ENCODE measurements at regions not wholly inside any gene's neighbourhood (a gene's known extent, or its start where the extent isn't known, plus 50 kb on each side); places are given as distances from the start of the nearest gene placed in this dataset.

GRCh38 chr1:59122527-59122926 lies 174.4 kb upstream of the FGGY start:
- in situ Hi-C loops (cut with HindIII; ENCODE audit: low pct_unique_long_range_greater_than_20kb, low sequenced_read_pairs): no loop called here
- DNase-seq (ENCODE audit: low read depth, low spot score): no peak

GRCh38 chr1:59123081-59123681 lies 173.7 kb upstream of the FGGY start:
- in situ Hi-C loops (cut with HindIII; ENCODE audit: low pct_unique_long_range_greater_than_20kb, low sequenced_read_pairs): no loop called here
- no peak for DNase-seq (ENCODE audit: low read depth, low spot score)

GRCh38 chr1:59124166-59124565 lies 172.7 kb upstream of the FGGY start:
- no peak for DNase-seq (ENCODE audit: low read depth, low spot score)
- in situ Hi-C loops (cut with HindIII; ENCODE audit: low pct_unique_long_range_greater_than_20kb, low sequenced_read_pairs): no loop called here

GRCh38 chr1:59125154-59125553 lies 171.7 kb upstream of the FGGY start:
- in situ Hi-C loops (cut with HindIII; ENCODE audit: low pct_unique_long_range_greater_than_20kb, low sequenced_read_pairs): no loop called here
- DNase-seq (ENCODE audit: low read depth, low spot score): no peak

DNA sequence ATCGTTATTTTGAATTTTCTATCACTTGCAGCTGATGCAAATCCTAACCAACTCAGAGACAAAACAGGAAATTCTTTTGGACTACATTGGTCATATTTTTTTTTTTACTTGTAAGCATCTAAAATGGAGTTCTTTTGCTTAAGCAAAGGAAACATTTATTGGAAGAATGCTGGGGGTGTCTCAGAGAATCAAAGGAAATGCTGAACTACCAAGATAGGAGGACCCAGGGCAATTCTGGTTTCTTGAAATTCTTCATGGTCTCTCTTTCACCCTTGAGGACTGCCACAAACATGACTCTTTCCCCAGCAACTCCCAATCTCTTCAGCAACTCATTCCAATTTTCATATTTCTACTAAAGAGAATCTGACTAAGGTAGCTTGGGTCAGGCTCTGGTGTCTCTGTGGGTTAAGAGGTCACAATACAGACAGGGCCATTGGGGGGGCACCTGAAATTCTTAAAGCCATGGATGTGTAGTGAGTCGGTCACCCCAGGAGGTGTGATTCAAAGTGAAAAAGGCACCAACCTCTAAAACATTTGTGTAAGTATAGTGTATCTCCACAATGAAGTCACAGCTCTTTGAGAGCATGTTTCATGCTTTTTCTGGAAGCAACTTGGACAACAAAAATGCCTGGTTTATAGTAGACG lies 171.1 kb upstream of the FGGY start:
- in situ Hi-C loops (cut with HindIII; ENCODE audit: low pct_unique_long_range_greater_than_20kb, low sequenced_read_pairs): no loop called here
- DNase-seq (ENCODE audit: low read depth, low spot score): no peak

DNA sequence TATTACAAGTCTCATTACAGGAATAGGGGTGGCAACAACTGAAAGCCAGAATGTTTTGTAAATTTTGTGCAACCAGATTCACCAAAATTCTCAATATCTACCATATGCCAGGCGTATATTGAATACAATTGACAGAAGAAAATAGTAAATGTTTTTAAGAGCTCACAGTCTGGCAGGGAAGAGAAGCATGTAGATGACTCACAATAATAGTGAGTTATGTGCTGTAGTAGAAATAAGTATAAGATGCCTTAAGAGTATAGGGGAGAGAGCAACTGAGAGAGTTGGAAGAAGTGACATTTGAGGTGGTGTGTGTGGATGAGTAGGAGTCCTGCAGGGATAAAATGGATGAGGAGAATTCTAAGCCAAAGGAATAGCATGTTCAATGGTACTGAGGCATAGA lies 170.5 kb upstream of the FGGY start:
- in situ Hi-C loops (cut with HindIII; ENCODE audit: low pct_unique_long_range_greater_than_20kb, low sequenced_read_pairs): no loop called here

DNA sequence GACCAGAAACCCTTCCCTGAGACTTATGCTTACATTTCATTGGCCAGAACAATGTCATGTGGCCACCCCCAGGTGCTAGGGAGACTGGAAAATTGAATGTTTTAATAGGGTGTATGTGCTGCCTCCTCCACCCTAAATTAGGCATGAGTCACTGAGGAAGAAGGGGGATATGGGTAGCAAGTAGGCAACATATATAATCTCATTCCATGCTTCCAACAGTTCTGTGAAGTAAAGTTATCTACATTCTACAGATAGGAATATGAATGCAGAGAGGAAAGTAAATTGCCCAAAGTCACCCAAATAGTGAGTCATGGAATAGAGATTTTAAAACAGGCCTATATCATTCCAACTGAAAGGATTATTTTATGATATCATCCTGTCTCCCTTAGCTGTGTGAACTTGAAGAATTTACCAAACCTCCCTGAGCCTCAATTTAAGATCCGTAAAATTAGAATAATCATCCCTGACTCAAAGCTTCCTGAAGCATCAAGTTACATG lies 168.6 kb upstream of the FGGY start:
- in situ Hi-C loops (cut with HindIII; ENCODE audit: low pct_unique_long_range_greater_than_20kb, low sequenced_read_pairs): no loop called here
- DNase-seq (ENCODE audit: low read depth, low spot score): no peak

More for the DNA sequence above, 170.5 kb upstream of the FGGY start:
- no peak for DNase-seq (ENCODE audit: low read depth, low spot score)

DNA sequence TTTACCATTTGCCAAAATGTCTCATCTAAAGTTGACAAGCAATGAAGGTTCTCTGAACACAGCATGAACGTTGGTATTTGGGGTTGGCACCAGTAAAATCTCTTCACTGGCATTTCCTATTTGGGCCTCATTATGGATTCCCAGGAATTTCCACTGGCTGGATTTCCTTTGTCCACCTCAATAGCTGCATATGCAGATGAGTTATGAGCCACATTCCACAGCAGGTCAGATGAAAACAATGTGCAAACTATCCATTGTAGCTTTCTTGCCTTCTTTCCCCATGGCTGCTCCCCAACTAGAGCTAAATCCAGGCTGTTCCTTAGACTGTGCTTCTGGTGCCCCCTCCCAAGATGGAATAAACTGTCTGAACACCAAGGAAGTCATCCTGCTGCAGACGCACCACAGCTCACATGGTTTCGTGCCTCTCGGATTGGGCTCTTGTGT lies 168.1 kb upstream of the FGGY start:
- DNase-seq (ENCODE audit: low read depth, low spot score): no peak
- in situ Hi-C loops (cut with HindIII; ENCODE audit: low pct_unique_long_range_greater_than_20kb, low sequenced_read_pairs): no loop called here

DNA sequence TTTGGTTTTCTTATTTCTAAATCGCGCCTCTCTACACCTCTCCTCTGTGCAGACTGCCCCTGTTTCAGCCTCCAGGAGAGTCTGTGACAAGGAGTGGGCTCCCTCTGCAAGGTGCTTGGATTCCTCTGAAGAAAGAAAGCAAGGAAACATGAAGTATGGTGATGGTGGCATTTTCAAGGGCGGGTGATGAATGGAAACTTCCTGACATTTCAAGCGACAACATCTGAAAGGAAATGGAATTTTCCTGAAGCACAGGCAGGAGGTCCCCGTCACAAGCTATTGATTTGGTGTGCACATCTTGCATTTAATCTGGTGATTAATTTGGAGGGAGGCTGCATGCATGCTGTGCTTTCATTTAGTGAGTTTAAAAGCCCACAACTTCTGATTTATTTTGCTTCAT lies 164.6 kb upstream of the FGGY start:
- in situ Hi-C loops (cut with HindIII; ENCODE audit: low pct_unique_long_range_greater_than_20kb, low sequenced_read_pairs): no loop called here

DNA sequence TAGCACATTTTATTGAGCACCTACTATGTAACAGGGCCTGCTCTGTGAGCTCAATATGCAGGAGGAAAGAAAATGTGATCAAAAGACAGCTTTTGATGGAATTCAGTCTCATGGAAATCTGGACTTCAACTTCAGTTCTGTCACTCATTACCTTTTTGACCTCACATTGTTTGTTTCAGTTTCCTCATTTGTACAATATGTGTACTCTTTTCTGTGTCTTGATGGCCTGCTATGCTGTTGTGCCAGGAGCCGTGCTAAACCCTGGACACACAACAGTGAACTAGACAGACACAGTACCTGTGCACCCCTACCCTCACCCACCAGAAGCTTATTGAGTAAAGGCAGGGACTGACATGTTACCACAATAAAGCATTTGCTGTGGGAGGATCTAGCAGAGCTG lies 162.9 kb upstream of the FGGY start:
- in situ Hi-C loops (cut with HindIII; ENCODE audit: low pct_unique_long_range_greater_than_20kb, low sequenced_read_pairs): no loop called here

More for the DNA sequence above, 164.6 kb upstream of the FGGY start:
- DNase-seq (ENCODE audit: low read depth, low spot score): no peak

GRCh38 chr1:59135761-59136255 lies 161.1 kb upstream of the FGGY start:
- in situ Hi-C loops (cut with HindIII; ENCODE audit: low pct_unique_long_range_greater_than_20kb, low sequenced_read_pairs): no loop called here
- DNase-seq (ENCODE audit: low read depth, low spot score): no peak

More for the DNA sequence above, 162.9 kb upstream of the FGGY start:
- DNase-seq (ENCODE audit: low read depth, low spot score): no peak

DNA sequence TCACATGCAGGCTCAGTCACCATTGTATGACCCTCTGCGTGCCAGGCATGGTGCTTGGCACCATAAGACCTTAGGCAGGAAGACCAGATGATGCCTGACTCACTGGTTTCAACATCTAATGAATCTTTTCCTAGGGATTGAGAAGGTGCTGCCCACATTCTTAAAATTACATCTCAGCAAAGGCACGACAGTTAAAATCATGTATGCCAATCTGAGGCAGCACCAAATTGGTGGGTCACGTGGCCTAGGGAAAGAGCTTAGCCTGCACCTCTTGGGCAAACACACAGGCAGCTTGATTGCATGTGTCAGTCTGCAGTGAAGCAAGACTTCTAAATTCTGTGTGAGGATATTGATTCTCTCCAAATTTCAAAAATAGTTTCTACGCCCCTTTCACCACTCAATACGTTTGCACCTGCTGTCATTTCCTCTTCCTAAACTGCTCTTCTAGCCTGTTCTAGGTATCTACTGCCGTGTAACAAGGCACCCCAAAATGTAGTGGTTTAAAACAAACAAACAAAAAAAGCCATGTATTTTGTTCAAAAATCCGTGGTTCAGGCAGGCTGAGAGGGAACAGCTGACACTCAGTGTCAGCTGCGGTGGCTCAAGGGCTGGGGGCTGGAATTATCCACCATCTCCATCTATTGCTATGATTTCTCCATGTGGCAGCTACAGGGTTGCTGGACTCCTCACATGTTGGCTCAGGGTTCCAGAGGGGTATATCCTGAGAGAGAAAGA lies 160.2 kb upstream of the FGGY start:
- in situ Hi-C loops (cut with HindIII; ENCODE audit: low pct_unique_long_range_greater_than_20kb, low sequenced_read_pairs): no loop called here
- no peak for DNase-seq (ENCODE audit: low read depth, low spot score)

GRCh38 chr1:59137276-59137615 lies 159.6 kb upstream of the FGGY start:
- in situ Hi-C loops (cut with HindIII; ENCODE audit: low pct_unique_long_range_greater_than_20kb, low sequenced_read_pairs): no loop called here
- DNase-seq (ENCODE audit: low read depth, low spot score): no peak

DNA sequence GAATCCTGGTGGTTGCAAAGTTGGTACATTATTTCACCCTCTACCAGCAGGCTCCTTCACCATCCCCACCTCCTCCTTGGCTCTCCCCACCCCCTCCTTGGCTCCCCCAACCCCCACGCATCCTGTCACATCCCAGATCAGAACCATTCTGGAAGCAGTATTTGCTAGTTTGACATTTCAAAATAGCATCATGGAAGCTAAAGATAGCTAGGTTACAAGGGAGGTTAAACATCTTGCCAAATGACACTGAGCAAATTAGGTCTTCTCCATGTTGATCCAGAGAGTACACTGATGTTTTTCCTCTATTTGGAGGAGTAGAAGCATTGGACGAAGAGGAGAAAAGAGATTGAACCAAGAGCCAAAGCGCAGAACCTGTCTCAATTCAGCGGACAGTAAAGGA lies 158.9 kb upstream of the FGGY start:
- in situ Hi-C loops (cut with HindIII; ENCODE audit: low pct_unique_long_range_greater_than_20kb, low sequenced_read_pairs): no loop called here
- no peak for DNase-seq (ENCODE audit: low read depth, low spot score)

DNA sequence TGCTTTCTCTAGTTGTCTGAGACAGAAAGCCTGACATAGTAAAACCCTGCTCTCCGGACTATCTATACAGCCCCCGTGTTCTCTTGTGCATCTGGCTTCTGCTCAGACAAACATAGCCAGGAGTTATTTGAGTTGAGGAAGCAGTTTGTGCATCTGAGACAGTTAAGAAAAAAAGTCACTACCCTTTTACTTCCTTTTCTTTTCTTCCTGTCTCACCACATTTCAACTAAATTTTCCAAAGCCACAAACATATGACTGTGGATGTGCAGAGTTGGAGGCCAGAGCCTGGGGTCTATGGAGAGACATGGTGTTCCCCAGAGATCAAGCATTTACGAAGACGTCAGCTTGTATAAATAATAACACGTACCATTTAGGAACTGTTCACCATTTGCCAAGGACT lies 158.5 kb upstream of the FGGY start:
- in situ Hi-C loops (cut with HindIII; ENCODE audit: low pct_unique_long_range_greater_than_20kb, low sequenced_read_pairs): no loop called here
- DNase-seq (ENCODE audit: low read depth, low spot score): no peak

DNA sequence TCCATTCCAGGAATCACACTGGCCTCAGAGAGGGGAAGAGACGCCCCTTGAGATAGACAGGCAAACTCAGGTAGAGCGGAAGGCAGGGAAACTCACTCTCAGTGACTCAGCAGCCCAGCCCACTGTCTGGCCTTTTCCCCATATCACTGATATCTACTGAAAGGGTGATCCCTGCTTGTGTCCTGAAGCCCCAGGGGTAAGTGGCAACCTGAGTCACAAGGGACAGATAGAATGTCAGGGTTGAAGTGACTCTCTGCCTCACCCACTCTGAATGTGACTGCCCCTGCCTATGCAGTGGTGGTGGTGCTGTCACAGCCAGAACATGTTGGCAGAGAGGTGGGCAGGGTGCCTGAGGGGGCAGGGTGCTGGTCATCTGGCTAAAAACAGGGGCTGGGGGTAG lies 157.5 kb upstream of the FGGY start:
- no peak for DNase-seq (ENCODE audit: low read depth, low spot score)
- in situ Hi-C loops (cut with HindIII; ENCODE audit: low pct_unique_long_range_greater_than_20kb, low sequenced_read_pairs): no loop called here

- DNase-seq (ENCODE audit: low read depth, low spot score): no peak
- in situ Hi-C loops (cut with HindIII; ENCODE audit: low pct_unique_long_range_greater_than_20kb, low sequenced_read_pairs): no loop called here
These were observed 155.5 kb upstream of the FGGY start for GRCh38 chr1:59141267-59141863.

DNA sequence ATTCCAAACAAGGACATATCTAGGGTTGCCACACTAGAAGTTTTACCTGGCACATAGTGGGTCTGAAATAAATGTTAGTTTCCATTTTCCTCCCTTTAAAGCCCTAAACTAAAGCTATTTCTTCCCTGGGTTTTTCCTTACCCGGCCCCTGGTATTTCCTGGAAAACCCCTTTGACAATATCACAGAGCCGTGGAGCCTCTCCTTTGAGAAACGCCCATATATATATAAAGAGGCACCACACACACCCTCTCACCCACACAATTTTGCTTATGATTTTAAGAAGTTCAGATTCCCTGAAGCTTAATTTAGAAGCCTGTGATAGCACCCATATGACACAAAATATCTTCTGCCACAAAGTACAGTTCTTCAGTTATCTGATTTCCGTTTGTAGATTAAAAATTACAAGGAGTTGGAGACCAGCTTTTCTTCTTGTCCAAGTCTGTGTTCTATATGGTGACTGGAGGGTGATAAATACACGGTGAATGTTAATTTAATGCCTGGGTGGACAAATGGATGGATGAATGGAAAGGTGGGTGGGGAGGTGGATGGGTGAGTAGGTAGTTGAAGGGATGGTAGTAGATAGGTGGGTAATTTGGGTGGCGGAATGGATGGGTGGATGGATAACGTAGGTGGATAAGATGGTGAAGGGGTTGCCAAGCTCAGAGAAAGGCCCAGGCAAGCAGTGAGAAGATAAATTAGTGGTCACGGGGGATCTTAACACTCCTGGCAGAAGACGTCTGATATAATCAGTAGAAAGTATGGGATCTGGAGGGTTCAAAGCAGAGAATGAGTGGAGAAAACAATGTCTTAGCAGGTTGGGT lies 154.4 kb upstream of the FGGY start:
- DNase-seq (ENCODE audit: low read depth, low spot score): no peak
- in situ Hi-C loops (cut with HindIII; ENCODE audit: low pct_unique_long_range_greater_than_20kb, low sequenced_read_pairs): no loop called here
